GM18873 (cell line): ENCODE measurements at regions not wholly inside any gene's neighbourhood (a gene's known extent, or its start where the extent isn't known, plus 50 kb on each side); places are given as distances from the start of the nearest gene placed in this dataset.
A peak's percentile ranks its signal among the peaks of the same experiment; 100 is the strongest.

Experiments used
- ATAC-seq: cut with Tn5 transposase; IDR thresholded peaks from one replicate; pipeline ENCODE4 v1.9.1; 2021; ENCODE audit warnings: mild to moderate bottlenecking, moderate library complexity, moderate number of reproducible peaks; ENCODE audit not compliant: unreplicated experiment, low FRiP score

GRCh38 chr21:25342816-25343215, 264.5 kb downstream of the MRPL39 start:
- ATAC-seq: no peak

- ATAC-seq: no peak
These were observed 265.3 kb downstream of the MRPL39 start for GRCh38 chr21:25341981-25342380.

GRCh38 chr21:25338415-25338814, 268.9 kb downstream of the MRPL39 start:
- no peak for ATAC-seq

GRCh38 chr21:25334046-25334730, 273.1 kb downstream of the MRPL39 start:
- ATAC-seq: no peak

GRCh38 chr21:25331286-25331685, 276.0 kb downstream of the MRPL39 start:
- ATAC-seq: no peak

GRCh38 chr21:25330266-25330665, 277.0 kb downstream of the MRPL39 start:
- no peak for ATAC-seq

GRCh38 chr21:25329227-25329825, 278.0 kb downstream of the MRPL39 start:
- ATAC-seq: no peak

- no peak for ATAC-seq
These were observed 278.5 kb downstream of the MRPL39 start for GRCh38 chr21:25328736-25329135.

- ATAC-seq: no peak
These were observed 281.1 kb downstream of the MRPL39 start for GRCh38 chr21:25326181-25326580.

- ATAC-seq: no peak
These were observed 282.6 kb downstream of the MRPL39 start for GRCh38 chr21:25324666-25325065.

GRCh38 chr21:25323356-25323949, 283.8 kb downstream of the MRPL39 start:
- ATAC-seq: no peak

- no peak for ATAC-seq
These were observed 293.0 kb downstream of the MRPL39 start for GRCh38 chr21:25314247-25314646.

- ATAC-seq: no peak
These were observed 293.5 kb downstream of the MRPL39 start for GRCh38 chr21:25313829-25314228.

GRCh38 chr21:25307489-25307888, 299.8 kb downstream of the MRPL39 start:
- ATAC-seq: no peak

GRCh38 chr21:25304611-25305010, 302.7 kb downstream of the MRPL39 start:
- ATAC-seq: no peak

GRCh38 chr21:25300632-25301031, 306.6 kb downstream of the MRPL39 start:
- ATAC-seq: no peak

GRCh38 chr21:25298512-25299491, 308.5 kb downstream of the MRPL39 start:
- ATAC-seq: peak; percentile 90

- ATAC-seq: no peak
These were observed 310.2 kb downstream of the MRPL39 start for GRCh38 chr21:25297117-25297516.

- ATAC-seq: no peak
These were observed 311.0 kb downstream of the MRPL39 start for GRCh38 chr21:25296252-25296651.

- ATAC-seq: no peak
These were observed 314.9 kb downstream of the MRPL39 start for GRCh38 chr21:25292396-25292795.

GRCh38 chr21:25283720-25284119, 323.6 kb downstream of the MRPL39 start:
- ATAC-seq: no peak
